ENCODE measurements at regions not wholly inside any gene's neighbourhood (a gene's known extent, or its start where the extent isn't known, plus 50 kb on each side); places are given as distances from the start of the nearest gene placed in this dataset.

GRCh38 chr7:156251861-156252260 lies 388.7 kb upstream of the RNF32 start:
- no peak for TF ChIP-seq POLR2A (IDR thresholded peaks at IDR 0.05)
- TF ChIP-seq CTCF (IDR thresholded peaks at IDR 0.05): no peak
- no peak for TF ChIP-seq POLR2AphosphoS5 (IDR thresholded peaks at IDR 0.05)
- Histone ChIP-seq H3K27ac (no peak overlapping the region), H3K4me1 (replicated peaks) (no peaks in the 10 kb centered on the region), H3K36me3 (no peaks in the 10 kb centered on the region), H3K4me3 (no peak overlapping the region), H3K9me3 (no peaks in the 10 kb centered on the region), H3K27me3 (replicated peaks; ENCODE audit: insufficient read depth) (no peaks in the 10 kb centered on the region)
- DNase-seq (ENCODE audit: low spot score): no peak
- WGBS: 89% methylated on average over 9 of the region's 9 CpGs
- intact Hi-C loops (cut with DNase I): no loop called here

GRCh38 chr7:156240532-156240931 lies 400.0 kb upstream of the RNF32 start:
- Histone ChIP-seq H3K4me1 (replicated peaks) (no peaks in the 10 kb centered on the region), H3K4me3 (no peak overlapping the region), H3K9me3 (no peaks in the 10 kb centered on the region), H3K27ac (no peak overlapping the region), H3K27me3 (replicated peaks; ENCODE audit: insufficient read depth) (no peaks in the 10 kb centered on the region), H3K36me3 (no peaks in the 10 kb centered on the region)
- intact Hi-C loops (cut with DNase I): no loop called here
- no peak for DNase-seq (ENCODE audit: low spot score)
- TF ChIP-seq POLR2A (IDR thresholded peaks at IDR 0.05) (no peak), POLR2AphosphoS5 (IDR thresholded peaks at IDR 0.05) (no peak), CTCF (IDR thresholded peaks at IDR 0.05) (no peak)

GRCh38 chr7:156238366-156239133 lies 402.0 kb upstream of the RNF32 start:
- 89% methylated on average over 19 of the region's 19 CpGs for WGBS
- no peaks in the 10 kb centered on the region for H3K27me3 ChIP-seq (replicated peaks; ENCODE audit: insufficient read depth)

GRCh38 chr7:156237614-156238013 lies 403.0 kb upstream of the RNF32 start:
- H3K4me3 ChIP-seq: no peak overlapping the region
- H3K4me1 ChIP-seq (replicated peaks): no peaks in the 10 kb centered on the region
- no peak overlapping the region for H3K27ac ChIP-seq
- no peaks in the 10 kb centered on the region for H3K36me3 ChIP-seq
- intact Hi-C loops (cut with DNase I): no loop called here
- TF ChIP-seq CTCF (IDR thresholded peaks at IDR 0.05) (no peak), POLR2A (IDR thresholded peaks at IDR 0.05) (no peak), POLR2AphosphoS5 (IDR thresholded peaks at IDR 0.05) (no peak)
- WGBS: 96% methylated on average over 6 of the region's 6 CpGs
- no peaks in the 10 kb centered on the region for H3K27me3 ChIP-seq (replicated peaks; ENCODE audit: insufficient read depth)
- DNase-seq (ENCODE audit: low spot score): no peak
- H3K9me3 ChIP-seq: no peaks in the 10 kb centered on the region

More at GRCh38 chr7:156238366-156239133, 402.0 kb upstream of the RNF32 start:
- Histone ChIP-seq H3K4me1 (replicated peaks) (no peaks in the 10 kb centered on the region), H3K36me3 (no peaks in the 10 kb centered on the region), H3K4me3 (no peak overlapping the region), H3K9me3 (no peaks in the 10 kb centered on the region), H3K27ac (no peak overlapping the region)
- intact Hi-C loops (cut with DNase I): no loop called here
- no peak for DNase-seq (ENCODE audit: low spot score)
- no peak for TF ChIP-seq POLR2AphosphoS5 (IDR thresholded peaks at IDR 0.05)
- TF ChIP-seq CTCF (IDR thresholded peaks at IDR 0.05): no peak
- TF ChIP-seq POLR2A (IDR thresholded peaks at IDR 0.05): no peak

- Histone ChIP-seq H3K9me3 (no peaks in the 10 kb centered on the region), H3K4me3 (no peak overlapping the region), H3K36me3 (no peaks in the 10 kb centered on the region), H3K4me1 (replicated peaks) (no peaks in the 10 kb centered on the region), H3K27me3 (replicated peaks; ENCODE audit: insufficient read depth) (no peaks in the 10 kb centered on the region), H3K27ac (no peak overlapping the region)
- no peak for DNase-seq (ENCODE audit: low spot score)
- intact Hi-C loops (cut with DNase I): no loop called here
- 92% methylated on average over 14 of the region's 15 CpGs for WGBS
- TF ChIP-seq POLR2A (IDR thresholded peaks at IDR 0.05) (no peak), CTCF (IDR thresholded peaks at IDR 0.05) (no peak), POLR2AphosphoS5 (IDR thresholded peaks at IDR 0.05) (no peak)
Measured at GRCh38 chr7:156236936-156237599, 403.5 kb upstream of the RNF32 start.
